Upper lobe of left lung (tissue), 4 donors: ENCODE measurements at regions not wholly inside any gene's neighbourhood (a gene's known extent, or its start where the extent isn't known, plus 50 kb on each side); places are given as distances from the start of the nearest gene placed in this dataset.

Source experiments
- CTCF ChIP-seq, 6 experiments: fragments of 450-650 bp in 4 of 6; fragments of 200-600 bp in 2 of 6; sonication (generic) in 2 of 6; IDR thresholded peaks; one replicate each; pipeline ENCODE4 v1.5.1; 2016 to 2019; ENCODE audit warnings: antibody characterized with exemption in 6 of 6
- POLR2A ChIP-seq, 4 donors: fragments of 450-650 bp; IDR thresholded peaks; one replicate each; pipeline ENCODE4 v1.5.1; 2016 to 2017; ENCODE audit warnings: antibody characterized with exemption in 4 of 4, mild to moderate bottlenecking in 2 of 4

GRCh38 chr15:53129121-53129904 lies 339.2 kb upstream of the ONECUT1 start:
- TF ChIP-seq POLR2A (IDR thresholded peaks at IDR 0.05), result no peak
- TF ChIP-seq CTCF (IDR thresholded peaks at IDR 0.05), result no peak
